ENCODE measurements at regions not wholly inside any gene's neighbourhood (a gene's known extent, or its start where the extent isn't known, plus 50 kb on each side); places are given as distances from the start of the nearest gene placed in this dataset.

DNA sequence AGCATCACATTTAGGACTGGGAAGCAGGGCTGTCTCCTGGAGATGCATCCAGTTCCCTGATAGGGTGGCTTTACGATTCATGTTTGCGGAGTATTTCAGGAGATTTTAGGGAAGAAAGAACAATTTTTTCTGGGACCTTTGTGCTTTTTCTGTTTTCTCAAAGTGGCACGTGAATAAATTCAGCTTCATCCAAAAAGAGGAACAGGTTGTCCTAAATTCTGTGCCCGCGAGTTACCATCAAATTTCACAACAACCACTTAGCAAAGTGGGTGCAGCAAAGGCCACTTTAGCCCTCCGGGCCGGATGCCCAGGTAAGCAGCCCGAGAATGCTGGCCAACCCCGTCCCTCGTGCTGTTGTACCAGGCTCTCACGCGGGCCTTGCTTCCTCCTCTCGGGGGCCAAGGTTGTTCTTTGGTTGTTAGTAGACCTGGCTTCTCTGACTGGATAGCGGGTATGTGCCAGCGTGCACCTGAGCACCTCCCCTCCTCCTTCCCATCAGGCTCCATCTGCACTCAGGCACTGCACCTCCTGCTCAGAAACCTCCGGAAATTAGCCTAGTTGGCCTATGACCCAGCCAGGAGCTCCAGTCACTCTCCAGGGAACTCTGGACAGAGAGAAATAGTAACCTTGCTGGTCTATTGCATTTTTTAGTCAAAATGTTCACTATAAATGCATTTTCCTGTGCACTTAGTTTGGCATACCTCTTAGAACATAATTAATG lies 83.0 kb downstream of the CMPK2 start:
- DNase-seq (ENCODE audit: low spot score): no peak

DNA sequence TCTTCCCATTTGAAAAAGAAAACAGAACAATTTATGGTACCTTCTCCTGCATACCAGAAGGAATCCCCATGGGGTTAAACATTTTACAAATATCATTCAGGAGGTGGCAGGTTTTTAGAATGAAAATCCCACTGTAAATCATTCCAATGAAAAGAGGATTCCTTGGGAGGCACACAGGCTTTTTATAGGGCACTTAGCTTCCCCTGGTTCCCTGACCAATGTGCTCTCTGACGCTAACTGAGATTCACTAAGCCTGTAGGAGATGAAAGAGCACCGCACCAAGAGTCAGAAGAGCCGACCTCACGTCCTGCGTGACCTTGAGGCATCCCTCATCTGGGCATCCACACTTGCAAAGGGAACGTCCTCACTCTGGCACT lies 82.5 kb downstream of the CMPK2 start:
- DNase-seq (ENCODE audit: low spot score): no peak

- DNase-seq (ENCODE audit: low spot score): no peak
Observed at GRCh38 chr2:6784291-6784690, 81.4 kb downstream of the CMPK2 start.

DNA sequence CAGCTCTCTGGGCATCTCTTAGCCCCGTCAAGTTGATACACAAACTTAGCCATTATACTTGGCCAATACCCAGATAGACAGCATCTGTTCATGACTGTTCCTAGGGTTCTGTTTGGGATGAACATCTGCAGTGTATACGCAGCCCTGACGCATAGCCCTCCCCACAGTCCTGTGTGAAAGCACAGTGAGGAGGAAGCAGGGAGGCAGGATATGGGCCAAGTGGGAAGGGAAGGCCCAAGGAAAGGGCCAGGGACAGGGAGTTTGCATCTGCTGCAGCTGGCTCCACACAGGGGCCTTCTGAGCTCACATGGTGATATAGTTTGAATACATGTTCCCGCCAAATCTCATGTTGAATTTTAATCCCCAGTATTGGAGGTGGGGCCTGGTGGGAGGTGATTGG lies 80.2 kb downstream of the CMPK2 start:
- DNase-seq (ENCODE audit: low spot score): no peak

- DNase-seq (ENCODE audit: low spot score): no peak
Observed at GRCh38 chr2:6787376-6787775, 78.3 kb downstream of the CMPK2 start.

GRCh38 chr2:6788614-6789013 lies 77.1 kb downstream of the CMPK2 start:
- DNase-seq (ENCODE audit: low spot score): no peak

DNA sequence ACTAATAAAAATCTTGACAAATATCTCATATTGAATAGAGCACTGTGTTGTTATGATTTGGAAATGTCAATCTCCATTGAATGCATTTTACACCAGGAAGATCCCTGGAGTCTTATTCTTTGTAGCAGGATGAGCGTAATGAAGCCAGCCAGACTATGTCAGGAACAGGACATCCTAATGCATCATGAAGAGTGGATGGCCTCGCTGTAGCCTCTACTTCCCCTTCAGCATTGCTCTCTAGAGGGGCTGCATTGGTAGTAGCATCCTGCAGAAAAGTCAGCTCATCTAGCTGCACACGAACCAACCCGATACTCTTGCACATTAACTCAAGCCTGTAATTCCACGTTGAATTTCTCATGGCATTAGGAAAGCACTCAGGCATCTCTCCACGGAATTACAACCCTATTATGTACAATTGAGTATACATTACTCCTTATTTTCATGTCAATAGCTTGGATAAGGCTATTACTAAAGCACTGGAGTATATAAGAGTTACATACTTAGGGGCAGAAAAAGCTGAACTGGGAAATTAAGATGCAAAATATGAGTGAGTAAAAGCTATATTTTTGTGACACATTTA lies 76.1 kb downstream of the CMPK2 start:
- DNase-seq (ENCODE audit: low spot score): no peak

- DNase-seq (ENCODE audit: low spot score): no peak
Observed at GRCh38 chr2:6791682-6792081, 74.0 kb downstream of the CMPK2 start.

DNA sequence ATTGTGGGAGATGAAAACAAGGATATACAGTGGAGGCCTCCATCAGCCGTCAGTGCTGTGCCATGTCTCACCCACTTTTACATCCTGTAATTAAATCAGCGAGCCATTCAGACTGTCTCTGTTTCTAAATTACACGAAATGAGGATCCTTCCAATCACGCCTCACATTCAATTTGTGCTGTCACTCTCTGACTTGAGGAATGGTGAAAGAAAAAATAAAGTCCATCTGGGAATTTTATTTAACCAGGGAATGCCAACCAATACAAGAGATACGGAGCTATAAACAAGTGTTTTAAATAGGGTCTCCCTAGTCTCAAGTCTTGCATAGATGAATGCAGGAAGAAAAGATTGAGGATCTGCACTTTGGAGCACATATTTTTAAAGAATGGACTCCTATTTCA lies 72.8 kb downstream of the CMPK2 start:
- no peak for DNase-seq (ENCODE audit: low spot score)

DNA sequence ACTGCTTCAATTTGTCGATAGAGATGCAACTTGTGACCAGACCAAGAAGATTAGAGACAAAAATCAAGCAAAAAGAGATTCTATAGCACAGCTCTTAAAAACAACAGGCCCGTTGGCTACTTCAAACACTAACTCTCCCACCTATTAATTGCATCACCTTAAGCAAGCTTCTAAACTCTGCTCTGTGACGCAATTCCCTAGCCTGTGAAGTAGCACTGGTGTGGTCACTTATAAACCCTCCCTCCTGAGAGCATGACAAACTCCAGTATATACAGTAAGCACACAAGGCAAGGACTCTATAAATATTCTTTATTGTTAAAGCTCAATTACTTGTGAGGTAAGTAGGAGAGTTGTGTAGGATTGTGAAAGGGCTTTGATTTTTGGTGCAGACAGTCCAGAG lies 72.3 kb downstream of the CMPK2 start:
- DNase-seq (ENCODE audit: low spot score): no peak

DNA sequence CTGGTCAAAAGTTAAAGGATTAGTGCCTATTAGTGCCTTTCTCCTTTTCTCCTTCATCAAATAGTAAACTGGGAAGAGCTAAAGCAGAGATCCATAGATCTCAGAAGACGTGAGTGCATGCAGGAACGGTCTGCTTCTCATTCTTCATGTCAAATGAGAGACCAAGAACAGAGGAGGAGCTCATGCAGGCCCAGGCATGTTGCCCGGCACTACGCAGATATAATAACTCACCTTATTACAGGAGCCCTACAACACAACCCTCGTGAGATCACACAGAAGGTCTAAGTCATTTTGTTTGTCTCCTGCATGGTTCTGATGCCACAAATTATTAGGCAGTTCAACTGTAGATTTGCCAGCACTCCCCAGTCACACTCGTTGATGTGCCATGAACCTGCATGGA lies 71.8 kb downstream of the CMPK2 start:
- DNase-seq (ENCODE audit: low spot score): no peak

DNA sequence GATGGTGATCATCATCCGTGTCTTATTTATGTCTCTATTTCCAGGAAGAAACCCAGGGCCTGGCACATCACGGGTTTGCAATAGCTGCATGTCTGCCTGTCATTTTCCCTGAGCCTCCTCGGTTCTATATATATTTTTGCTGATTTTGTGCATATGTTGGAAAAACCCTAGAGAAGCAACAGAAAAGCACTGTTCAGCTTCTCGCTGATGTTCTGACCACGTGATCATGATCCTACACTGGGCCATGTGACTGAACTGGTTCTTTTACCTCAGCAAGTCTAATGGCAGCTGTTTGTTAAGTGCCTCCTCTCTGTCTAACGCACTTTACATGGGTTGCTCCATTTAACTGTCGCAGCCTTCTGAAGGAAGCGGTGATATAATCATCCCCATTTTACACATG lies 71.3 kb downstream of the CMPK2 start:
- no peak for DNase-seq (ENCODE audit: low spot score)

Measured in kidney capillary endothelial cell (primary cell).